GM20431 (cell line): ENCODE measurements at regions not wholly inside any gene's neighbourhood (a gene's known extent, or its start where the extent isn't known, plus 50 kb on each side); places are given as distances from the start of the nearest gene placed in this dataset.

Experiments
- in situ Hi-C: fragments of 300-500 bp; cut with MseI, MboI; formaldehyde crosslinking; loops from one replicate; pipeline ENCODE4 v1.15.0; 2020; ENCODE audit warnings: low sequenced_read_pairs; ENCODE audit not compliant: unreplicated experiment

- in situ Hi-C loops = no loop called here
Observed at GRCh38 chr11:13160806-13161205, 116.8 kb upstream of the BMAL1 start.

- in situ Hi-C loops = no loop called here
Observed at GRCh38 chr11:13163158-13163557, 114.4 kb upstream of the BMAL1 start.

GRCh38 chr11:13166036-13166435 lies 111.6 kb upstream of the BMAL1 start:
- in situ Hi-C loops = no loop called here

GRCh38 chr11:13168271-13168670 lies 109.3 kb upstream of the BMAL1 start:
- in situ Hi-C loops = no loop called here

GRCh38 chr11:13169709-13170108 lies 107.9 kb upstream of the BMAL1 start:
- in situ Hi-C loops = no loop called here

GRCh38 chr11:13174090-13174489 lies 103.5 kb upstream of the BMAL1 start:
- in situ Hi-C loops = no loop called here

- in situ Hi-C loops = loop anchor here (10.0 to 25.0 kb wide), 2 partner anchors 218 to 846 kb away; no protein-coding TSS in a partner anchor
Observed at GRCh38 chr11:13183094-13183825, 94.3 kb upstream of the BMAL1 start.

GRCh38 chr11:13183826-13184196 lies 93.8 kb upstream of the BMAL1 start:
- in situ Hi-C loops = loop anchor here (10.0 to 25.0 kb wide), 2 partner anchors 219 to 847 kb away; no protein-coding TSS in a partner anchor

GRCh38 chr11:13184295-13184794 lies 93.2 kb upstream of the BMAL1 start:
- in situ Hi-C loops = loop anchor here (10.0 to 25.0 kb wide), 2 partner anchors 220 to 847 kb away; no protein-coding TSS in a partner anchor

GRCh38 chr11:13188179-13188578 lies 89.4 kb upstream of the BMAL1 start:
- in situ Hi-C loops = loop anchor here (10.0 to 25.0 kb wide), 2 partner anchors 223 to 851 kb away; no protein-coding TSS in a partner anchor

- in situ Hi-C loops = loop anchor here (10.0 to 25.0 kb wide), 2 partner anchors 225 to 852 kb away; no protein-coding TSS in a partner anchor
Observed at GRCh38 chr11:13189561-13190426, 87.8 kb upstream of the BMAL1 start.

GRCh38 chr11:13193613-13194012 lies 84.0 kb upstream of the BMAL1 start:
- in situ Hi-C loops = loop anchor here (25.0 kb wide), 1 partner anchor 856 kb away; no protein-coding TSS in a partner anchor

GRCh38 chr11:13197374-13197773 lies 80.2 kb upstream of the BMAL1 start:
- in situ Hi-C loops = loop anchor here (25.0 kb wide), 1 partner anchor 860 kb away; no protein-coding TSS in a partner anchor

GRCh38 chr11:13205486-13205885 lies 72.1 kb upstream of the BMAL1 start:
- in situ Hi-C loops = loop anchor here (25.0 kb wide), 1 partner anchor 132 kb away; no protein-coding TSS in a partner anchor

GRCh38 chr11:13206086-13206640 lies 71.4 kb upstream of the BMAL1 start:
- in situ Hi-C loops = loop anchor here (25.0 kb wide), 1 partner anchor 131 kb away; no protein-coding TSS in a partner anchor

- in situ Hi-C loops = loop anchor here (25.0 kb wide), 1 partner anchor 130 kb away; no protein-coding TSS in a partner anchor
Observed at GRCh38 chr11:13207270-13207664, 70.3 kb upstream of the BMAL1 start.

GRCh38 chr11:13207665-13208594 lies 69.7 kb upstream of the BMAL1 start:
- in situ Hi-C loops = loop anchor here (25.0 kb wide), 1 partner anchor 129 kb away; no protein-coding TSS in a partner anchor

- in situ Hi-C loops = loop anchor here (25.0 kb wide), 1 partner anchor 128 kb away; no protein-coding TSS in a partner anchor
Observed at GRCh38 chr11:13208921-13209320, 68.7 kb upstream of the BMAL1 start.

- in situ Hi-C loops = loop anchor here (25.0 kb wide), 1 partner anchor 128 kb away; no protein-coding TSS in a partner anchor
Observed at GRCh38 chr11:13209379-13209778, 68.2 kb upstream of the BMAL1 start.
